ENCODE measurements at regions not wholly inside any gene's neighbourhood (a gene's known extent, or its start where the extent isn't known, plus 50 kb on each side); places are given as distances from the start of the nearest gene placed in this dataset.

DNA sequence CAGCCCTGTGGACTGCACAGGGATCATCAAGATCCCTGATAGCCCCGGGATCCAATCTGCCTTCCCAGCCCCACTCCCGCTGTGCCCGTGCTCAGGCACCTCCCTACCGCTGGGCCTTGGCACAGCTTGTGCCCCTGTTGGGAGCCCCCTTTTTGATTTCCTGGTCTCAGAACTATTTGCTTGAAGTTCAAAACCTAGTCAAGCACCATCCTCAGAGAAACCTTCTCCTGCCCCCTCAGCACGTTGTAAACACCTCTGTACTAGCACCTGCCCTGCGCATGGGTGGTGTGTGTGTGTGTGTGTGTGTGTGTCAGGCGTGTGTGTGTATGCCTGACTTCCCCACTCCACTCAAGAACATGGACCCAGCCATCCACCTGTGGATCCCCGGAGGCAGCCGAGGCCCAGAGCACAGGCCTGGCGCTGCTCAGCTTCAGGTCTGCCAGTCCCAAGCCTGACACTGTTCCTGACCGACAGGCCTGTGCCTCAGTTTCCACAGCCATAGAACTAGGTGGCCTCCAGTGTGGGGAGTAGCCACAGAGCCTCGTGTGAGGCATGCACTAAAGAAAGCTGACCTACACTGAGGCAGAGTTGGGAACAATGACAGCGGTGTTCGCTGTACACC, 65.5 kb downstream of the ADRA2C start:
- no peak for DNase-seq (ENCODE audit: low read depth)

- no peak for DNase-seq (ENCODE audit: low read depth)
These were observed 66.5 kb downstream of the ADRA2C start for GRCh38 chr4:3832536-3833220.

GRCh38 chr4:3833326-3833989, 67.3 kb downstream of the ADRA2C start:
- DNase-seq (ENCODE audit: low read depth) = no peak

GRCh38 chr4:3834186-3834662, 68.0 kb downstream of the ADRA2C start:
- DNase-seq (ENCODE audit: low read depth) = no peak

GRCh38 chr4:3834663-3835521, 68.7 kb downstream of the ADRA2C start:
- DNase-seq (ENCODE audit: low read depth) = no peak

DNA sequence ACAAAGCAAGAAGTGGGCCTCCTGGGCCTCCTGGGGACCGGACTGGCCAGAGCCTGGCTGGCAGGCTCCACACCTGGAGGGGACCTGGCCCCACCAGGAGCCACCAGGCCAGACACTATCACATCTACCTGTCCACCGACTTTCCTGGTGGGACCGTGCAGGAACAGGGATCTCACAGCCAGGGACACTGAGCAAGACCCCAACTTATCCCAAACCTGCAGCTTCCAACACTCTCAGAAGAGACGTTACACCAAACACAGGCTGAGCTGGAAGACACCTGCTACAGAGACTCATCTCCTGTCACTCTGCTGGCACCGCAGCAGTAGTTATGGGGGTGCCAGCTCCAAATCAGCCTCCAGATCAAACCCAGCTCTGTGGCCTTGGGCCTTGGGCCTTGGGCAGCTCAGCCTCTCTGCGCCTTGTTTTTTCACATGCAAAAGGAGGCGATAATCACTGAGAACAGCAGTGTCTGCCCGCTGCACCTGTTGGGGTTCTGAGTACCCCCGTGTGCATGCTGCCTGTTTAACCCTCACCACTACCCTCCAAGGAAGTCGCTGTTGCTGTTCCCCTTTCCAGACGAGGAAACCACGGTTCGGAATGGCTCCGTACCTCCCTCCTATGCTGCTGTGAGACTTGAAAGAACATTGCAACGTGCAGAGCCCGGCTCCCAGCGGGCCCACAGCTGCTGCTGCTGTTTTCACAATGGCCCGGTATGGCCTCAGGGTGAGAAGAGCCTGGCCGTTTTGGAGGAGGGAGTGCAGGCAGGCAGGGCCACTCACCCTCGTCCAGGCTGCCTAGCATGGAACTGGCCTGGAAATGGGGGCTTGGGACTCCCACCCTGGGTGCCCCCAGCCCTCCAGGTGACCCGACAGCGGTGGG, 69.6 kb downstream of the ADRA2C start:
- DNase-seq (ENCODE audit: low read depth) = no peak

GRCh38 chr4:3836406-3836755, 70.2 kb downstream of the ADRA2C start:
- DNase-seq (ENCODE audit: low read depth) = no peak

- DNase-seq (ENCODE audit: low read depth) = no peak
These were observed 70.8 kb downstream of the ADRA2C start for GRCh38 chr4:3836756-3837601.

DNA sequence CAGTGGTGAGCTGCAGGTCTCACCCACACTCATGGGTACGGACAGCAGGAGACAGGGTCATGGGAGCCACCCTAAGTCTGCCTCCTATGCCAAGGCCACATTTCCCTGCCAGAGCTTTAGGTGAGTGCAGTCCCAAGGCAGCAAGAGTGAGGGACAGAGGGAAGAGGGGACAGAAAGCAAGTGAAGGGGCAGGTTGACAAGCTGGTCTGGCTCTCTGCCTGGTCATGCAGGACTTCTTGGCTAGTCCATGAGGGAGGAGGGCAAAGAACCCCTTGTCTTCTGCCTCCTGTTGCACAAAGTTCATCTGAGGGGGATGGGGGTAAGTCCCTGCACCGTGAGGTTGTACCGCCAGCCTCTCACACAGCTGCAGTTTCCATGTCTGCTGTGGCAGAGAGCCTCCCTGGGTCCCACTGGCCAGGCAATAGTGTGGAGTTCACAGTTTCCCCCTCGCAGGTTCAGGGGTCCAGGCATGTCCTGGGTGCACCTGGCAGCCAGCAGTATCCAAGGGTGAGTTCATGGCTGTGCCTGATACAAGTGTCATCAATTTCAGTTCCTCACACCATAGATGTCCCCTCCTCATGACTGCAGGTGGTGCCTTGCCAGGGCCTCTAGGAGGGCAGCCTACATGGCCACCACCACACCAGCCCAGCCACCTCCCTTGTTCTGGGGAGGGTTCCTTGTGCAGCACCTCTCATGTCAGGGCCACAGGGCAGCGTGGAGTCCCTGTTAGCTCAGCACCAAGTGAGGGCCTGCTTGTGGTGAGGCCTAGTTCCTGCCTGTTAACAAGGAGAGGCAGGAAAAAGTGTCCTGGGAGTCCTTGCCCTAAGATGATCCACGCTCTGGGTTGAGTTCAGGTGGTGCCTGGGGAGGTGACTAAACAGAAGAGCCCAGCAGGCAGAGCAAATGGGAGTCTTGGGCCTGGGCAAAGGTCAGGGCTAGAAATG, 72.5 kb downstream of the ADRA2C start:
- DNase-seq (ENCODE audit: low read depth) = no peak

DNA sequence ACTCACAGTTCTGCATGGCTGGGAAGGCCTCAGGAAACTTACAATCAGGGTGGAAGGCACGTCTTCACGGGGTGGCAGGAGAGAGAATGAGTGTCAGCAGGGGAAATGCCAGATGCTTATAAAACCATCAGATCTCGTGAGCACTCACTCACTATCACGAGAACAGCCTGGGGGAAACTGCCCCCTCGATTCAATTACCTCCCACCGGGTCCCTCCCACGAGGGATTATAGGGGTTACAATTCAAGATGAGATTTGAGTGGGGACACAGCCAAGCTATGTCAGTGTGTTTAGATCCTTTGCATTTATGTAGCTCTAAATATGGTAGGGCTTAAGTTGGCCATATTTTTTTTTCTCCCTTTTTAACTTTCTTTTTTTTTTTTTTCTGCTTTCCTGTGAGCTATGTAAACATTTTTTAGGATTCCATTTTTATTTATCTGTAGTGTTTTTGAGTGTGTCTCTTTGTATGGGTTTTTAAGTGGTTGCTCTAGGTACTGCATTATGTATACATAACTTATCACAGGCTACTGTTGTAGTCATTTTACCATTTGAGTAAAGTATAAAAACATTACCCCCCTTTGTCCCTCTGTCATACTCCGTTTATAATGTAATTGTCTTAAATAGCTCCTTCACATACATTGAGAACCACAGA, 79.0 kb downstream of the ADRA2C start:
- no peak for DNase-seq (ENCODE audit: low read depth)

DNA sequence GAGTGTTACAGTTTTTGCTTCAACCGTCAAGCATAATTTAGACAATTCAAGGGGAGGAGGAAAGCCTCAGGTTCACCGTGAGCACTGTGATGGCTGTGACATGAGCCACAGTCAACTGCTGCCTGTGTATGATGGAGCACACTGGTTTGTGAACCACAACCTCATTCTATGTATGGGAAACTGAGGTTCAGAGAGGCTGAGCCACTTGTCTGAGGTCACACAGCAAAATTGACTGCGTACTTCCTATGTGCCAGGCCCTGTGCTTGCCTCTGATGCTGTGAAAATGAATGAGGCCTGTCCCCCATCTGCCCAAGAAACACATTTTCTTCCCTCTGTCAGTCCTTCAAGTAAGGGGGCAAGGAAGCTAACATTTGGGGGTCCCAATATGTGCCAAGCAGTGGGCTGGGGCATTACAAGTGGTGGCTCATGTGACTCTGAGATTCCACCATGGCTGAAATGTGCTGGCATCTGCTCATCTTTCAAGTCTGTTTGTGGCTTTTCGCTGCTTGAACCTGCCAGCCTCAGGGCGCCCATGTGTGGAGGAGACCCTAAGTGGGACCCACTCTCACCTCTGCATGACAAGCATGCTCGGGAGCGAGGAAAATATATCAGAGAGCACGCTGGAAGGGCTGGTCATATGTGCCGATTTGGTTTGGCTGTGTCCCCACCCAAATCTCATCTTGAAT, 79.7 kb downstream of the ADRA2C start:
- DNase-seq (ENCODE audit: low read depth) = no peak

- no peak for DNase-seq (ENCODE audit: low read depth)
These were observed 81.2 kb downstream of the ADRA2C start for GRCh38 chr4:3847211-3847940.

DNA sequence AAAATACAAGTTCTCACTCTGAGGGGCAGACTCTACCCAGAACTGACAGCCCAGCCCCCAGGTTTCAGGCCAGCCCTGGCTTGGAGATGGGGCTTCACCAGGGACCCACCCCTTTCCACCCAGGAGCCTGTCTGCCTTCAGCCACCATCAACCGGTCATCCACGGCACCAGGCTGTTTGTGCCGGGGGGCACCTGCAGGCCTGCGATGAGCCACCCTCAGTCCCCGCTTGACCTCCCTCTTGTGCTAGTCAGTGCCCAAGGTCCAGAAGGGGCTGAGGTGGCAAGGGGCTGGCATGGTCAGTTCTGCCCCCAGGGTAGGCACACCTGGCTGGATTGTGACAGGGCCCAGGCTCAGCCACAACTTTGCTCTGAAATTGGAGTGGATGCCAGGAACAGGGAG, 82.1 kb downstream of the ADRA2C start:
- no peak for DNase-seq (ENCODE audit: low read depth)

- no peak for DNase-seq (ENCODE audit: low read depth)
These were observed 83.0 kb downstream of the ADRA2C start for GRCh38 chr4:3849140-3849539.

GRCh38 chr4:3850128-3850527, 83.9 kb downstream of the ADRA2C start:
- no peak for DNase-seq (ENCODE audit: low read depth)

- DNase-seq (ENCODE audit: low read depth) = no peak
These were observed 85.0 kb downstream of the ADRA2C start for GRCh38 chr4:3851211-3851610.

DNA sequence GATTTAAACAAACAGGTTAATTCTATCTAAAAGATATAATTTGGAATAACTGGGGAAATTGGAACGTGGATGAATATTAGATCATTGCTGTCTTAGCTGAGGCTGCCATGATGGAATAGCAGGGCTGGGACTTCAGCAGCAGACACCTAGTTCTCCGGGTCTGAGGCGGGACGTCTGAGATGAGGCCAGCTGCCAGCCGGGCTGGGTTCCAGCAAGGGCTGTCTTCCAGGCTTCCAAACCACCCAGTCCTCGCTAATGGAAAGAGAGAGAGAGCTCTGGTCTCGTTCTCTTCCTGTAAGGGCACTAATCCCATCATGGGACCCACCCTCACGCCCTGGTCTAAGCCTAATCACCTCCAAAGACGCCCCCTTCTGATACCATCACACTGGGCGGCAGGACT, 85.7 kb downstream of the ADRA2C start:
- DNase-seq (ENCODE audit: low read depth) = no peak

- DNase-seq (ENCODE audit: low read depth) = no peak
These were observed 86.1 kb downstream of the ADRA2C start for GRCh38 chr4:3852309-3852708.
